Left ventricle myocardium superior (tissue), 1 donor: ENCODE measurements at regions not wholly inside any gene's neighbourhood (a gene's known extent, or its start where the extent isn't known, plus 50 kb on each side); places are given as distances from the start of the nearest gene placed in this dataset.
A peak's percentile ranks its signal among the peaks of the same experiment; 100 is the strongest.
"Not testable (repeated sequence)": the region's sequence is repeated elsewhere in the genome, so short reads cannot be mapped to it uniquely, and the experiment has no call there.

Source experiments
- ATAC-seq: fragments of 200-7000 bp; cut with Tn5 transposase; one replicate; pipeline ENCODE4 v1.9.1; 2020; ENCODE audit warnings: mild to moderate bottlenecking, moderate library complexity
- DNase-seq: peaks from one replicate; pipeline ENCODE4 v3.0.0-alpha.2; 2020
- intact Hi-C: fragments of 100-400 bp; cut with micrococcal nuclease; formaldehyde crosslinking; loops from one replicate; pipeline ENCODE4 v1.11.0; 2022
- donor health status: DM: no; HTN: yes; CAD: no; lungs with severe emphysema.

- intact Hi-C loops, result no loop called here
- DNase-seq, result peak; percentile 37
- peak; percentile 48 for ATAC-seq
Observed at GRCh38 chr1:60924964-60925798, 157.2 kb upstream of the NFIA start.

GRCh38 chr1:60924165-60924564 lies 158.2 kb upstream of the NFIA start:
- DNase-seq, result no peak
- peak; percentile 7 for ATAC-seq

GRCh38 chr1:60923389-60924087 lies 158.8 kb upstream of the NFIA start:
- DNase-seq (no peak), ATAC-seq (peak; percentile 57)
- intact Hi-C loops, result no loop called here

More at GRCh38 chr1:60924165-60924564, 158.2 kb upstream of the NFIA start:
- intact Hi-C loops, result no loop called here

GRCh38 chr1:60922304-60922703 lies 160.1 kb upstream of the NFIA start:
- intact Hi-C loops, result no loop called here
- DNase-seq, result peak; percentile 51
- peak; percentile 44 for ATAC-seq

GRCh38 chr1:60921175-60921574 lies 161.2 kb upstream of the NFIA start:
- ATAC-seq, result no peak
- intact Hi-C loops, result no loop called here
- DNase-seq, result no peak

- no peak for DNase-seq
- ATAC-seq, result no peak
- intact Hi-C loops, result no loop called here
Observed at GRCh38 chr1:60920561-60920960, 161.8 kb upstream of the NFIA start.

GRCh38 chr1:60918867-60919266 lies 163.5 kb upstream of the NFIA start:
- intact Hi-C loops, result no loop called here
- DNase-seq (no peak), ATAC-seq (no peak)

- intact Hi-C loops, result no loop called here
- ATAC-seq (no peak), DNase-seq (no peak)
Observed at GRCh38 chr1:60916906-60917305, 165.5 kb upstream of the NFIA start.

- intact Hi-C loops, result no loop called here
- DNase-seq (no peak), ATAC-seq (peak; percentile 83)
Observed at GRCh38 chr1:60916199-60916598, 166.2 kb upstream of the NFIA start.

- intact Hi-C loops, result no loop called here
- ATAC-seq, result no peak
Observed at GRCh38 chr1:60915441-60915840, 166.9 kb upstream of the NFIA start.

GRCh38 chr1:60914982-60915381 lies 167.4 kb upstream of the NFIA start:
- no peak for ATAC-seq
- intact Hi-C loops, result no loop called here
- DNase-seq, result no peak

More at GRCh38 chr1:60915441-60915840, 166.9 kb upstream of the NFIA start:
- no peak for DNase-seq

- ATAC-seq, intact Hi-C loops, DNase-seq: not testable (repeated sequence)
Observed at GRCh38 chr1:60913708-60914107, 168.7 kb upstream of the NFIA start.

GRCh38 chr1:60913039-60913438 lies 169.3 kb upstream of the NFIA start:
- intact Hi-C loops, result no loop called here
- DNase-seq (no peak), ATAC-seq (no peak)

GRCh38 chr1:60911966-60912697 lies 170.2 kb upstream of the NFIA start:
- ATAC-seq (peak; percentile 89), DNase-seq (peak; percentile 69)
- intact Hi-C loops, result no loop called here

- DNase-seq (no peak), ATAC-seq (no peak)
- intact Hi-C loops, result no loop called here
Observed at GRCh38 chr1:60908159-60908558, 174.2 kb upstream of the NFIA start.

GRCh38 chr1:60906526-60906925 lies 175.8 kb upstream of the NFIA start:
- ATAC-seq, result no peak
- intact Hi-C loops, result no loop called here
- DNase-seq, result no peak

- intact Hi-C loops, result no loop called here
- DNase-seq (no peak), ATAC-seq (no peak)
Observed at GRCh38 chr1:60906039-60906438, 176.3 kb upstream of the NFIA start.

- DNase-seq (peak; percentile 79), ATAC-seq (peak; percentile 90)
- intact Hi-C loops, result no loop called here
Observed at GRCh38 chr1:60904099-60904851, 178.1 kb upstream of the NFIA start.

GRCh38 chr1:60903591-60903990 lies 178.8 kb upstream of the NFIA start:
- intact Hi-C loops, result no loop called here
- ATAC-seq (peak; percentile 87), DNase-seq (peak; percentile 81)
